ENCODE measurements at regions not wholly inside any gene's neighbourhood (a gene's known extent, or its start where the extent isn't known, plus 50 kb on each side); places are given as distances from the start of the nearest gene placed in this dataset.

- TF ChIP-seq CTCF (IDR thresholded peaks at IDR 0.05): no peak
- TF ChIP-seq POLR2A (IDR thresholded peaks at IDR 0.05): no peak
Observed at GRCh38 chr2:19205983-19206533, 152.4 kb downstream of the OSR1 start.
